ENCODE measurements at regions not wholly inside any gene's neighbourhood (a gene's known extent, or its start where the extent isn't known, plus 50 kb on each side); places are given as distances from the start of the nearest gene placed in this dataset.
"Not testable (repeated sequence)": the region's sequence is repeated elsewhere in the genome, so short reads cannot be mapped to it uniquely, and the experiment has no call there.

DNA sequence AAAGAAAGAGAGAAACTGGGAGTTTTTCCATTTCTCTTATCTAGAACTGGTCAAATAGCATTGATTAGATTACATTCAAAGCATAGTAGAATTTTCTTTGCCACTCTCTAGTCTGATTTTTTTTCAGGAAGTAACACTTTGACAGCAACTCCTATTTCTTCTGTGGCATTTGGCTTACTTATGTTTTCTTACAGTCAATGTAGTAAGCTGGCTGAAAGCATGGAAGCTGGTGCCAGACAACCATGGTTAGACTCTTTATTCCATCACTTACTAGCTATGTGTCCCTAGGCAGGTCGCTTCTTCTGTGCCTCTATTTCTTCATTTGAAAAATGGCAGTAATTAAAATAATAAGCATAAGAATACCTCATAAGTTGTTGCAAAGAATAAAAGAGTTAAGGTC is 54.2 kb upstream of the OPRM1 start:
- TF ChIP-seq EP300 (IDR thresholded peaks at IDR 0.05) (no peak), POLR2AphosphoS5 (IDR thresholded peaks at IDR 0.05) (no peak), POLR2A (IDR thresholded peaks at IDR 0.05) (no peak)
- TF ChIP-seq, protein P1, sequence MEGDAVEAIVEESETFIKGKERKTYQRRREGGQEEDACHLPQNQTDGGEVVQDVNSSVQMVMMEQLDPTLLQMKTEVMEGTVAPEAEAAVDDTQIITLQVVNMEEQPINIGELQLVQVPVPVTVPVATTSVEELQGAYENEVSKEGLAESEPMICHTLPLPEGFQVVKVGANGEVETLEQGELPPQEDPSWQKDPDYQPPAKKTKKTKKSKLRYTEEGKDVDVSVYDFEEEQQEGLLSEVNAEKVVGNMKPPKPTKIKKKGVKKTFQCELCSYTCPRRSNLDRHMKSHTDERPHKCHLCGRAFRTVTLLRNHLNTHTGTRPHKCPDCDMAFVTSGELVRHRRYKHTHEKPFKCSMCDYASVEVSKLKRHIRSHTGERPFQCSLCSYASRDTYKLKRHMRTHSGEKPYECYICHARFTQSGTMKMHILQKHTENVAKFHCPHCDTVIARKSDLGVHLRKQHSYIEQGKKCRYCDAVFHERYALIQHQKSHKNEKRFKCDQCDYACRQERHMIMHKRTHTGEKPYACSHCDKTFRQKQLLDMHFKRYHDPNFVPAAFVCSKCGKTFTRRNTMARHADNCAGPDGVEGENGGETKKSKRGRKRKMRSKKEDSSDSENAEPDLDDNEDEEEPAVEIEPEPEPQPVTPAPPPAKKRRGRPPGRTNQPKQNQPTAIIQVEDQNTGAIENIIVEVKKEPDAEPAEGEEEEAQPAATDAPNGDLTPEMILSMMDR (IDR thresholded peaks at IDR 0.05): no peak
- ATAC-seq (ENCODE audit: low FRiP score in 2 of 2): no peak
- no peaks in the 10 kb centered on the region for H3K4me1 ChIP-seq
- H3K4me3 ChIP-seq: no peak overlapping the region
- H3K27me3 ChIP-seq: no peaks in the 10 kb centered on the region
- H3K36me3 ChIP-seq: no peaks in the 10 kb centered on the region
- H3K27ac ChIP-seq: no peak overlapping the region
- DNase-seq: no peak
- 61 to 73% methylated on average over 1 of the region's 1 CpG for WGBS, 2 donors
- no peaks in the 10 kb centered on the region for H3K9me3 ChIP-seq

DNA sequence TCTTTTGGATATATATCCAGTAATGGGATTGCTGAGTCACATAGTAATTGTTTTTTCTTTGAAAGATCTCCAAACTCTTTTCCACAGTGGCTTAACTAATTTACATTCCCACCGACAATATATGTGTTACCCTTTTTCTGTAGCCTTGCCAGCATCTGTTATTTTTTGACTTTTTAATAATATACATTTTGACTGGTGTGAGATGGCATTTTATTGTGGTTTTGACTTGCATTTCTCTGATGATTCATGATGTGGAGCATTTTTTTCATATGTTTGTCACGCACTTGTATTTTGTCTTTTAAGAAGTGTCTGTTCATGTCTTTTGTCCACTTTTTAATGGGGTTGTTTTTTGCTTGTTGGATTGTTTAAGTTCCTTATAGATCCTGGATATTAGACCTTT is 58.9 kb upstream of the OPRM1 start:
- ATAC-seq (ENCODE audit: low FRiP score in 2 of 2) (no peak), DNase-seq (no peak)
- no peak overlapping the region for H3K4me3 ChIP-seq
- WGBS, 2 donors: 74 to 90% methylated on average over 2 of the region's 2 CpGs
- H3K36me3 ChIP-seq: no peaks in the 10 kb centered on the region
- no peaks in the 10 kb centered on the region for H3K27me3 ChIP-seq
- no peak overlapping the region for H3K27ac ChIP-seq
- no peaks in the 10 kb centered on the region for H3K4me1 ChIP-seq
- TF ChIP-seq, protein P1 (IDR thresholded peaks at IDR 0.05): no peak
- TF ChIP-seq POLR2A (IDR thresholded peaks at IDR 0.05): no peak
- TF ChIP-seq EP300 (IDR thresholded peaks at IDR 0.05): no peak
- TF ChIP-seq POLR2AphosphoS5 (IDR thresholded peaks at IDR 0.05): no peak
- no peaks in the 10 kb centered on the region for H3K9me3 ChIP-seq

DNA sequence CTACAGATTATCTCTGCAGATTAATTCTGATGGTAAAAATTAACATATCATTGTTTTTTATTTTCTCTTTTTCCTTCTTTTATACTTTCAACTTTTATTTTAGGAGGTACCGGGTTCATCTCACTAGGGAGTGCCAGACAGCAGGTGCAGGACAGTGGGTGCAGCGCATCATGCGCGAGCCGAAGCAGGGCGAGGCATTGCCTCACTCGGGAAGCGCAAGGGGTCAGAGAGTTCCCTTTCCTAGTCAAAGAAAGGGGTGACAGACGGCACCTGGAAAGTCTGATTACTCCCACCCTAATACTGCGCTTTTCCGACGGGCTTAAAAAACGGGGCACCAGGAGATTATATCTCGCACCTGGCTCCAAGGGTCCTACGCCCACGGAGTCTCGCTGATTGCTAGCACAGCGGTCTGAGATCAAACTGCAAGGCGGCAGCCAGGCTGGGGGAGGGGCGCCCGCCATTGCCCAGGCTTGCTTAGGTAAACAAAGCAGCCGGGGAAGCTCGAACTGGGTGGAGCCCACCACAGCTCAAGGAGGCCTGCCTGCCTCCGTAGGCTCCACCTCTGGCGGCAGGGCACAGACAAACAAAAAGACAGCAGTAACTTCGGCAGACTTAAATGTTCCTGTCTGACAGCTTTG is 60.0 kb upstream of the OPRM1 start:
- not testable (repeated sequence) for H3K27me3 ChIP-seq; ATAC-seq (ENCODE audit: low FRiP score in 2 of 2); H3K4me3 ChIP-seq; H3K9me3 ChIP-seq; H3K27ac ChIP-seq; H3K4me1 ChIP-seq; H3K36me3 ChIP-seq
- 77 to 96% methylated on average over 23 to 26 of the region's 26 CpGs for WGBS, 2 donors
- DNase-seq: peak in 1 of 2 donors; percentile 54

DNA sequence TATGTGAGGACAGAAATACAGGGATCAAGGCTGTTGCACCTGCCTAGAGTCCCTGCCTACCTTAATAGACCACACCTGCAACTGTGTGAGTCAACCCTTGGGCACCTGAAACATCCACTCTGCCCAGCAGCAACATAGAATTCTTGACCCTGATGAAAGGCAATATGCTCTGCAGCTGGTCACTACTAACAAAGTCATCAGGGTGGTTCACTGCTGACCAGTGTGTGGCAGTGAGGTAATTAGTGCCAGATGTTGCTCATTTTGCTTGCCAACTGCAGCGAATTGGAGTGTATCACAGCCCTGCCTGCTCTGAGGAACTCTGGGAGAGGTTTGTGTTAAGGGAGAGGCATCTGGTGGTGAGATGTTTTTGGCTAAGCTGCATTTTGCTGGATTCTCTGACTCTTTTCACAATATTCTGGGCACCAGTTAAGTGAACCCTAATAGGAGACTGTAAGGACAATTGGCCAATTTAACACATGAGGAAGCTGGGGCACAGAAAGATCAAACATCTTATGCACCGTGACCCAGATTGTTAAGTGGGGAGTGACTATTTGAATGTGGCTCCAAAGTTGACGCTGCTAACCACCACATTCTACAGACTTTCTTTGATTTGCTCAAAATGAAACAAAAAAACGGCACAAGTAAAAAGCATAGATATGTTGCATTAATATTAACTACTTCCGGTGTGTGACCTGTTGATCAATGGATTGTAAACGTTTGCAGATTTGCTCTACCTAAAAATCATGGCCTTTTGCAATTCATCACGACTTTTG is 61.9 kb upstream of the OPRM1 start:
- H3K4me3 ChIP-seq: no peak overlapping the region
- peak in 1 of 2 donors; percentile 20 for DNase-seq
- H3K36me3 ChIP-seq: no peaks in the 10 kb centered on the region
- no peak overlapping the region for H3K27ac ChIP-seq
- no peaks in the 10 kb centered on the region for H3K27me3 ChIP-seq
- TF ChIP-seq POLR2A (IDR thresholded peaks at IDR 0.05) (no peak), EP300 (IDR thresholded peaks at IDR 0.05) (no peak), POLR2AphosphoS5 (IDR thresholded peaks at IDR 0.05) (no peak)
- TF ChIP-seq, protein P1 (IDR thresholded peaks at IDR 0.05): no peak
- 42 to 50% methylated on average over 7 of the region's 7 CpGs for WGBS, 2 donors
- no peaks in the 10 kb centered on the region for H3K9me3 ChIP-seq
- ATAC-seq (ENCODE audit: low FRiP score in 2 of 2): peak; percentile 87 to 88
- no peaks in the 10 kb centered on the region for H3K4me1 ChIP-seq

DNA sequence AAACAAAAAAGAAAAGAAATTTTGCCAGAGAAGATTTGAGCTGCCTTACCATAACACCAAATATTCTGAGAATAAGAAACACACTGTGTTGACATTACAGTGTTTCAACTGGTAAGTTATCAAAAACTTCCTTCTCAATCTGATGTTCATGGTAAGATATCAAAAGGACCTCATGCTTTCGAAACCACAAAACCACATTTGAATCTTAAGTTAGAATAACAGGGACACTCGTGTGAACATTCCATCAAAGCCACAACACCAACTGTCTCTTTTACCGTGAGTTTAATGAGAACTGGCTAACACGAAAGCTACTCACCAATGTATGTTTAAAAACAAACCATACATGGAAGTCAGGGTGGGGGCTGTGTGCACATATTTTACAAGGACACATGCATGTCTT is 73.0 kb upstream of the OPRM1 start:
- H3K4me3 ChIP-seq: no peak overlapping the region
- no peaks in the 10 kb centered on the region for H3K27me3 ChIP-seq
- DNase-seq (no peak), ATAC-seq (ENCODE audit: low FRiP score in 2 of 2) (no peak)
- no peak overlapping the region for H3K27ac ChIP-seq
- TF ChIP-seq EP300 (IDR thresholded peaks at IDR 0.05) (no peak), POLR2AphosphoS5 (IDR thresholded peaks at IDR 0.05) (no peak), POLR2A (IDR thresholded peaks at IDR 0.05) (no peak)
- TF ChIP-seq, protein P1 (IDR thresholded peaks at IDR 0.05): no peak
- 30 to 32% methylated on average over 4 of the region's 4 CpGs for WGBS, 2 donors
- peaks cover 0 to 1% (median 0%) of the 10 kb centered on the region in 4 donors for H3K9me3 ChIP-seq
- H3K4me1 ChIP-seq: no peaks in the 10 kb centered on the region
- no peaks in the 10 kb centered on the region for H3K36me3 ChIP-seq
